Osteoblast (primary cell): ENCODE measurements at regions not wholly inside any gene's neighbourhood (a gene's known extent, or its start where the extent isn't known, plus 50 kb on each side); places are given as distances from the start of the nearest gene placed in this dataset.
A peak's percentile ranks its signal among the peaks of the same experiment; 100 is the strongest.

ENCODE experiments used
- DNase-seq: peaks from one replicate; pipeline ENCODE4 v3.0.0; 2011; ENCODE audit warnings: low spot score, mixed read lengths; ENCODE audit not compliant: insufficient read length; ENCODE audit errors: missing footprints
- H2AFZ ChIP-seq: 2 replicates; pipeline ENCODE4 v1.6.0; 2011; ENCODE audit warnings: mild to moderate bottlenecking, low read length
- H3K27ac ChIP-seq: 2 replicates; pipeline ENCODE4 v1.5.1; 2011; ENCODE audit warnings: mild to moderate bottlenecking, low read depth, low read length, moderate library complexity
- H3K27me3 ChIP-seq: 2 replicates; pipeline ENCODE4 v1.6.0; 2012; ENCODE audit warnings: mild to moderate bottlenecking, control low read depth, inconsistent platforms, low read length, moderate library complexity; ENCODE audit not compliant: insufficient read depth
- H3K36me3 ChIP-seq: 2 replicates; pipeline ENCODE4 v1.5.1; 2011; ENCODE audit warnings: mild to moderate bottlenecking, low read length, control low read depth, moderate library complexity; ENCODE audit not compliant: insufficient read depth
- H3K4me1 ChIP-seq: 2 replicates; pipeline ENCODE4 v1.5.1; 2011; ENCODE audit warnings: mild to moderate bottlenecking, low read length, control low read depth, moderate library complexity; ENCODE audit not compliant: insufficient read depth
- H3K4me2 ChIP-seq: 2 replicates; pipeline ENCODE4 v1.6.0; 2011; ENCODE audit warnings: mild to moderate bottlenecking, low read length; ENCODE audit not compliant: insufficient read depth
- H3K4me3 ChIP-seq: fragments of 200-600 bp; sonication (generic); 3 replicates; pipeline ENCODE4 v1.5.1; 2012; ENCODE audit warnings: mild to moderate bottlenecking, low read length, inconsistent platforms; ENCODE audit not compliant: insufficient read depth
- H3K79me2 ChIP-seq: 2 replicates; pipeline ENCODE4 v1.6.0; 2012; ENCODE audit warnings: mild to moderate bottlenecking, low read length, control low read depth, inconsistent platforms; ENCODE audit not compliant: insufficient read depth
- H3K9me3 ChIP-seq: 2 replicates; pipeline ENCODE4 v1.5.1; 2011; ENCODE audit warnings: low read depth, low read length, control low read depth
- H4K20me1 ChIP-seq: 2 replicates; pipeline ENCODE4 v1.6.0; 2012; ENCODE audit warnings: mild to moderate bottlenecking, low read length, control low read depth; ENCODE audit not compliant: insufficient read depth
- CTCF ChIP-seq: IDR thresholded peaks from 2 replicates; pipeline ENCODE4 v1.5.1; 2011; ENCODE audit warnings: mild to moderate bottlenecking, low read depth, low read length, moderate library complexity; ENCODE audit errors: extremely low read depth

- Histone ChIP-seq H3K4me2 (no peak overlapping the region), H3K4me3 (no peak overlapping the region)
Observed at GRCh38 chr6:21984135-21984534, 312.7 kb downstream of the PRL start.

GRCh38 chr6:21984561-21984960, 312.3 kb downstream of the PRL start:
- no peaks in the 10 kb centered on the region for H3K9me3 ChIP-seq
- H3K4me2 ChIP-seq, result no peak overlapping the region
- H3K36me3 ChIP-seq, result no peaks in the 10 kb centered on the region
- DNase-seq, result peak; percentile 46
- H3K79me2 ChIP-seq, result no peaks in the 10 kb centered on the region
- TF ChIP-seq CTCF, result no peak
- H3K27me3 ChIP-seq, result no peaks in the 10 kb centered on the region
- H3K4me1 ChIP-seq, result peaks cover 12% of the 10 kb centered on the region
- no peak overlapping the region for H2AFZ ChIP-seq
- H4K20me1 ChIP-seq, result no peaks in the 10 kb centered on the region
- H3K4me3 ChIP-seq, result no peak overlapping the region
- peak overlapping the region; percentile 14 for H3K27ac ChIP-seq

More at GRCh38 chr6:21984135-21984534, 312.7 kb downstream of the PRL start:
- Histone ChIP-seq H3K9me3 (no peaks in the 10 kb centered on the region), H3K4me1 (peaks cover 12% of the 10 kb centered on the region), H3K27me3 (no peaks in the 10 kb centered on the region), H3K36me3 (no peaks in the 10 kb centered on the region), H2AFZ (no peak overlapping the region), H3K79me2 (no peaks in the 10 kb centered on the region), H4K20me1 (no peaks in the 10 kb centered on the region), H3K27ac (no peak overlapping the region)
- TF ChIP-seq CTCF, result no peak
- DNase-seq, result no peak

GRCh38 chr6:21985904-21986303, 310.9 kb downstream of the PRL start:
- H3K4me3 ChIP-seq, result no peak overlapping the region
- no peaks in the 10 kb centered on the region for H3K36me3 ChIP-seq
- H3K4me1 ChIP-seq, result peaks cover 12% of the 10 kb centered on the region
- H3K27ac ChIP-seq, result no peak overlapping the region
- TF ChIP-seq CTCF, result no peak
- H4K20me1 ChIP-seq, result no peaks in the 10 kb centered on the region
- no peak overlapping the region for H3K4me2 ChIP-seq
- no peak overlapping the region for H2AFZ ChIP-seq
- no peaks in the 10 kb centered on the region for H3K9me3 ChIP-seq
- no peaks in the 10 kb centered on the region for H3K27me3 ChIP-seq
- no peak for DNase-seq
- no peaks in the 10 kb centered on the region for H3K79me2 ChIP-seq

GRCh38 chr6:21986703-21987102, 310.1 kb downstream of the PRL start:
- no peak overlapping the region for H3K4me3 ChIP-seq
- H3K36me3 ChIP-seq, result no peaks in the 10 kb centered on the region
- H2AFZ ChIP-seq, result peak overlapping the region; percentile 26
- H3K4me2 ChIP-seq, result peak overlapping the region; percentile 64
- H3K9me3 ChIP-seq, result no peaks in the 10 kb centered on the region
- H3K79me2 ChIP-seq, result no peaks in the 10 kb centered on the region
- no peaks in the 10 kb centered on the region for H3K27me3 ChIP-seq
- H3K27ac ChIP-seq, result peak overlapping the region; percentile 79
- no peaks in the 10 kb centered on the region for H4K20me1 ChIP-seq
- no peak for TF ChIP-seq CTCF
- H3K4me1 ChIP-seq, result peaks cover 12% of the 10 kb centered on the region
- DNase-seq, result no peak
